ENCODE measurements at regions not wholly inside any gene's neighbourhood (a gene's known extent, or its start where the extent isn't known, plus 50 kb on each side); places are given as distances from the start of the nearest gene placed in this dataset.

- DNase-seq = no peak
Observed at GRCh38 chr2:236674238-236674637, 104.6 kb downstream of the ACKR3 start.

GRCh38 chr2:236674646-236675045, 105.0 kb downstream of the ACKR3 start:
- DNase-seq = no peak

GRCh38 chr2:236675051-236675450, 105.4 kb downstream of the ACKR3 start:
- DNase-seq = no peak

GRCh38 chr2:236675526-236675925, 105.9 kb downstream of the ACKR3 start:
- DNase-seq = no peak

- no peak for DNase-seq
Observed at GRCh38 chr2:236676136-236676873, 106.7 kb downstream of the ACKR3 start.

- DNase-seq = no peak
Observed at GRCh38 chr2:236677368-236677767, 107.7 kb downstream of the ACKR3 start.

GRCh38 chr2:236678307-236678975, 108.8 kb downstream of the ACKR3 start:
- no peak for DNase-seq

- DNase-seq = no peak
Observed at GRCh38 chr2:236679884-236680860, 110.5 kb downstream of the ACKR3 start.

- no peak for DNase-seq
Observed at GRCh38 chr2:236682651-236683422, 113.2 kb downstream of the ACKR3 start.

GRCh38 chr2:236684504-236685256, 115.1 kb downstream of the ACKR3 start:
- no peak for DNase-seq

GRCh38 chr2:236685361-236685760, 115.7 kb downstream of the ACKR3 start:
- no peak for DNase-seq

GRCh38 chr2:236685979-236686520, 116.4 kb downstream of the ACKR3 start:
- no peak for DNase-seq

- no peak for DNase-seq
Observed at GRCh38 chr2:236686561-236686960, 116.9 kb downstream of the ACKR3 start.

GRCh38 chr2:236687296-236687965, 117.8 kb downstream of the ACKR3 start:
- no peak for DNase-seq

GRCh38 chr2:236688157-236688556, 118.5 kb downstream of the ACKR3 start:
- no peak for DNase-seq

- DNase-seq = no peak
Observed at GRCh38 chr2:236688563-236689392, 119.2 kb downstream of the ACKR3 start.

- no peak for DNase-seq
Observed at GRCh38 chr2:236689393-236689700, 119.7 kb downstream of the ACKR3 start.

- no peak for DNase-seq
Observed at GRCh38 chr2:236689981-236690380, 120.4 kb downstream of the ACKR3 start.

- no peak for DNase-seq
Observed at GRCh38 chr2:236690726-236691125, 121.1 kb downstream of the ACKR3 start.

GRCh38 chr2:236691799-236692167, 122.2 kb downstream of the ACKR3 start:
- no peak for DNase-seq
